Dendritic cell treated with granulocyte-macrophage colony-stimulating factor and Interleukin-4, amounts not matched to agents 40 ng/mL and 50 ng/mL, for 4 days (primary cell): ENCODE measurements at regions not wholly inside any gene's neighbourhood (a gene's known extent, or its start where the extent isn't known, plus 50 kb on each side); places are given as distances from the start of the nearest gene placed in this dataset.

ENCODE experiments used
- H3K27ac Mint-ChIP-seq: one replicate; pipeline ENCODE4 v1.8.0; 2022; ENCODE audit warnings: mild to moderate bottlenecking, mixed read lengths
- H3K27me3 Mint-ChIP-seq: one replicate; pipeline ENCODE4 v1.8.0; 2022; ENCODE audit warnings: mild to moderate bottlenecking, mixed read lengths
- H3K36me3 Mint-ChIP-seq: one replicate; pipeline ENCODE4 v1.8.0; 2022; ENCODE audit warnings: low read depth, mixed read lengths
- H3K4me1 Mint-ChIP-seq: one replicate; pipeline ENCODE4 v1.8.0; 2022; ENCODE audit warnings: low read depth, mixed read lengths
- H3K4me3 Mint-ChIP-seq: one replicate; pipeline ENCODE4 v1.8.0; 2022; ENCODE audit warnings: mild to moderate bottlenecking, moderate library complexity, mixed read lengths
- H3K9me3 Mint-ChIP-seq: one replicate; pipeline ENCODE4 v1.8.0; 2022; ENCODE audit warnings: mixed read lengths
- intact Hi-C: fragments of 100-400 bp; cut with micrococcal nuclease; formaldehyde crosslinking; loops from one replicate; pipeline ENCODE4 v1.15.0; 2022

DNA sequence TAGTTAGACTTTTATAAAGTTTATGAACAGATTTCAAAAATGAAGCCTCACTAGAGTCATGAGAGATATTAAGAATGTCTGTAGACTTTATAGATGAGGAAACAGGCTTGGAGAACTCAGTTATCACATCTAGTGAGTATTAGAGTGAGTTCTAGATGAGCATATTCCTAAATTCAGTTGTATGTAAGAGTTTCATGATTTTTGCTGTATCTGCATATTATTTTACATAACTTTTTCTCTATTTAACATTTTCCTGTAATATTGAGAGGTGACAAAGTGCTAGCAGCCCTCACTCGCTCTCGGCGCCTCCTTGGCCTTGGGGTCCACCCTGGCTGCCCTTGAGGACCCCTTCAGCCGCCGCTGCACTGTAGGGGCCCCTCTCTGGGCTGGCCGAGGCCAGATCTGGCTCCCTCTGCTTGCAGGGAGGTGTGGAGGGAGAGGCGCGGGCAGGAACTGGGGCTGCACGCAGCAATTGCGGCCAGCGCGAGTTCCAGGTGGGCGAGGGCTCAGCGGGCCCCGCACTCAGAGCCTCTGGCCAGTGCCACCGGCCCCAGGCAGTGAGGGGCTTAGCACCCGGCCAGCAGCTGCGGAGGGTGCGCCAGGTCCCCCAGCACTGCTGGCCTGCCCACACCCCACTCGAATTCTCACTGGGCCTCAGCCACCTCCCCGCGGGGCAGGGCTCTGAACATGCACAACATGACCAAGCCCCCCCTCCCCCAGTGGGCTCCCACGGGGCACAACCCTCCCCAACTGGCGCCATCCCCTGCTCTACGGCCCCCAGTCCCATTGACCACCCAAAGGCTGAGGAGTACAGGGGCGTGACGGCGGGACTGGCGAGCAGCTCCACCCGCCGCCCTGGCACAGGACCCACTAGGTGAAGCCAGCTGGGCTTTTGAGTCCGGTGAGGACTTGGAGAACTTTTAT lies 182.1 kb downstream of the TLE1 start:
- Mint-ChIP-seq H3K9me3 (peaks cover 10% of the 10 kb centered on the region), H3K27ac (no peak overlapping the region), H3K4me3 (no peak overlapping the region), H3K27me3 (peaks cover 4% of the 10 kb centered on the region), H3K36me3 (no peaks in the 10 kb centered on the region), H3K4me1 (peaks cover 9% of the 10 kb centered on the region)
- intact Hi-C loops, result no loop called here

DNA sequence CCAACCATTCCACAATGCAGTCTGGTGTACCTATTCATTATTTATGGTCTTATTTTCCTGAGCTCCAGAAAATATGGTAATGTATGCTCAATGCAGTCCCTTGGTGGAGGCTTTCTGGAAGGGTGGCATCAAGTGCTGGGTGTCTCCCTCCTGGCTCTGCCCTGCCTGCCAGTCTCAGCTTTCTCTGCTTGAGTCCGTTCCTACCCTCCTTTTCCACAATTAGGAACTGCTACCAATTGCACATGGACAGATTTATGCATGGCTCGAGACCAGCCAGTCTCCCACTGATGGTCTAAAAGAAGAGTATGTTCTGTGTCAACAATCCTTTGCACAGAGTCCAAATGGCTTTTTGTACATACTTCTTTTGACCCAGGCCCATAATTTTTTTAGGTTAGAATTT lies 189.8 kb downstream of the TLE1 start:
- Mint-ChIP-seq H3K4me1 (no peaks in the 10 kb centered on the region), H3K27ac (no peak overlapping the region), H3K36me3 (no peaks in the 10 kb centered on the region), H3K9me3 (no peaks in the 10 kb centered on the region), H3K27me3 (no peaks in the 10 kb centered on the region), H3K4me3 (no peak overlapping the region)
- intact Hi-C loops, result no loop called here

DNA sequence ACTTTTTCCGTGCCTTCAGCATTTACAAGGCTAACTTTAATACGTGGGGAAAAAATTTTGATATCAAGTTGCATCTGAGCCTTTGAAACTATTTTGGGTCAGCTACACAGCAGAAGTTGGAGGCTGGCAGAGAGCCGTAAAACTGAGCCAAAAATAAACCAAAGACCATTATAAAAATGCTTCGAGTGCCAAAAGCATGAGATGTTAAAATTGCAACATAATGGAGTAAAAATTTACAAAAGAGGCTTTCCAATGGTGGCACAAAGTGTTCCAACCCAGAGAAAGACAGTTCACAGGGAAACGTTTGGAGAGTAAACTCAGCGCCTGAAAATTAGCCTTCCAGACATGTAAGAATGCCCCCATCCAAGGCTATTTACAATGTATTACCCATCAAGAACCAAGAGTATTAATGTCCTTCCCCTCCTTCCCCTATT lies 190.3 kb downstream of the TLE1 start:
- Mint-ChIP-seq H3K36me3 (no peaks in the 10 kb centered on the region), H3K27ac (no peak overlapping the region), H3K4me3 (no peak overlapping the region), H3K4me1 (no peaks in the 10 kb centered on the region), H3K9me3 (no peaks in the 10 kb centered on the region), H3K27me3 (no peaks in the 10 kb centered on the region)
- intact Hi-C loops, result no loop called here

DNA sequence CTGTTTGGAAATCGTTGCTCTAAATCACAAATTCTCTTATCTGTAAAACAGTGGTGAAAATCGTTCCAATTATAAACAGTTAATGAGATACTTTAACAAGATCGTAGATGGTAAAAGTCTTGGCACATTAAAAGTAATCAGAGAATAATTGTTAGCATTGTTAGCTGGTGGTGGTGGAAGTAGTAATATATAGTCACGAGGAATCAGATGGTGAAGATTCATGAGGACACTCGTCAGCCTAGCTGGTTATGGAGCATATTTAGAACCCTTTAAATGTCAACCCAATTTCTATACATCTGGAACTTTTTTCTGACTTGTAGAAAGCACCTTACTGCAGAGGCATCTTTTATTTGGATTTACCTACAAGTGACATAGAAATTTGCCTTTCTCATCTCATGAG lies 190.8 kb downstream of the TLE1 start:
- no peaks in the 10 kb centered on the region for H3K27me3 Mint-ChIP-seq
- no peak overlapping the region for H3K4me3 Mint-ChIP-seq
- no peaks in the 10 kb centered on the region for H3K36me3 Mint-ChIP-seq
- intact Hi-C loops, result no loop called here
- no peaks in the 10 kb centered on the region for H3K4me1 Mint-ChIP-seq
- H3K27ac Mint-ChIP-seq, result no peak overlapping the region
- no peaks in the 10 kb centered on the region for H3K9me3 Mint-ChIP-seq

DNA sequence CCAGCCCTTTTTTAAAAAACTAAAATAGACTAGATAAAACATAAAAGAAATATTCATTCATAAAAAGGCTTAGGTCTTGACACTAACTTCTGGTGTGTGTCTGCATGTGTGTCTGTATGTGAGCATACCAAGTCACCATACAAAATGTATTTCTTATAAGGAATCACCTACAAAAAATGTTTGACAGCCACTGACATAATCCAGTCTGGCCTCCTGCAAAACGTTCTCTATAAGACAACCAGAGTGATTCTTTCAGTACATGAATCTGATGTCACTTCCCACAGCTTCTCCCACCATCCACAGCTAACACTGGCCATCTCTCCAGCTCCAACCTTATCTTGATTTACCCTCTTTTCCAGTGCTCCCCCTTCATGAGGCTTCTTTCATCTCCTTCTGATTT lies 192.3 kb downstream of the TLE1 start:
- no peak overlapping the region for H3K27ac Mint-ChIP-seq
- H3K27me3 Mint-ChIP-seq, result no peaks in the 10 kb centered on the region

DNA sequence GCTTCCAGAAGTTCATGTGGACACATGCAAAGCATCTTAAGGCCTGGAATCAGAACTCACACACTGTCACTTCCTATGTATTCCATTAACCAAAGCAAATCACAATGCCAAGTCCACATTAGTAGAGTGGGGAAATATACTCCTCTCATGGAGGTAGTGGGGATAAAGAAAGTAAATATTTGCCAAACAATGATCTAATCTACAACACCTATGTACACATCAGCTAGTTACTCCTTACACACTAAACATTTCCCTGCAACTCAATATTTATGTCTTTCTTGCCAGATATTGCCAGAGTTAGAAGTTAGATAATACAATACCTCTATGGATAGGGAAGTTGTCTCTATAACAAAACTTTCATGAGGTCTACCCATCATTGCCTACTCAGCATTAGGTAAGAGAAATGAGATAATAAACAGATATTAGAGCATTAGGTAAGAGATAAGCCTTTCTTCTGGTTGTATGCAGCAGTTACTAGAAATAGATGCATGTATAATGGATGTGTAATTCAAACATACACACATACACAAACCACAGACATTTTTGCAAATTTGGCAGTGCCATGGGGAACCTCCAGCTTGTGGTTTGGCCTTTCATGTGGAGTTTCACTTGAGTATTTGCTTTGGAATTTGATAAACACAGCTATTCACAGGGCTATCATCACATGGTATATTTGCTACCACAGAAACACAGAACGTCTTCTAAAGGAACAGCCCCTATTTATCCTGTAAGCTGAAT lies 196.5 kb downstream of the TLE1 start:
- H3K4me1 Mint-ChIP-seq, result no peaks in the 10 kb centered on the region
- no peak overlapping the region for H3K27ac Mint-ChIP-seq
- H3K36me3 Mint-ChIP-seq, result no peaks in the 10 kb centered on the region
- H3K27me3 Mint-ChIP-seq, result no peaks in the 10 kb centered on the region
- intact Hi-C loops, result no loop called here
- H3K4me3 Mint-ChIP-seq, result no peak overlapping the region
- no peaks in the 10 kb centered on the region for H3K9me3 Mint-ChIP-seq

More for the DNA sequence above, 192.3 kb downstream of the TLE1 start:
- Mint-ChIP-seq H3K4me3 (no peak overlapping the region), H3K4me1 (no peaks in the 10 kb centered on the region), H3K9me3 (no peaks in the 10 kb centered on the region), H3K36me3 (no peaks in the 10 kb centered on the region)
- intact Hi-C loops, result no loop called here

DNA sequence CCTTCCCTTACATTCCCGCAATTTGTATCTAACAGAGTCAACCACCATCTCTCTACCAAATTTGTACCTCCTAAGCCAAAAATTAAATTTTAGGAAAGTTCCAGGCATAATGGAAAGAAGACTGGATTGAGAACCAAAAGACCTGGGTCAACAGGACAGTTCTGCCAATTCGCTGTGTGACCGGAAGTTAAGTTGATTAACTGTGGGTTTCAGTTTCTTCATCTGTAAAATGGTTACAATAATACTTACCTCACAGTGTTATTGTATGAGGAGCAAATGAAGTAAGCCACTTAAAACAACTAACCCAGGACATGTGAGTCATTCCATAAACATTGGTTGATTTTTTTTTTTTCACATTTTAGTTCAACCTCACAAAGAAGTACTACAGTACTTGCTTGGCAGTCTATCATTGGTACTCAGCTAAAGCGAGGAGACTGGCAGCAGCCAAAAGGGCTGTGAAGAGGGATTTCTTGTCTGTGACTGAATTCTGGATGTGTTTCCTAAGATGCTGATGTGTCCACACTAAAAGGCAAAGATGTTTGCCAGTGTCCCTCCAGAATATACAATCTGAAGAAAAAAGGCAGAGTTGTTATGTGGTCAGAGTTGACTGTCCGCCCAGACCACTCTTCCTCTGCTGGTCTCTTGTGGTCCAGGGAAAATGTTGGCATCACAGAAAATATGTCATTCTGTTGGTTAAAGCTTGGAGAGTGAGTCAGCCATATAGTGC lies 198.6 kb downstream of the TLE1 start:
- Mint-ChIP-seq H3K4me3 (no peak overlapping the region), H3K9me3 (no peaks in the 10 kb centered on the region), H3K27ac (no peak overlapping the region), H3K27me3 (no peaks in the 10 kb centered on the region), H3K4me1 (no peaks in the 10 kb centered on the region), H3K36me3 (no peaks in the 10 kb centered on the region)
- intact Hi-C loops, result no loop called here

DNA sequence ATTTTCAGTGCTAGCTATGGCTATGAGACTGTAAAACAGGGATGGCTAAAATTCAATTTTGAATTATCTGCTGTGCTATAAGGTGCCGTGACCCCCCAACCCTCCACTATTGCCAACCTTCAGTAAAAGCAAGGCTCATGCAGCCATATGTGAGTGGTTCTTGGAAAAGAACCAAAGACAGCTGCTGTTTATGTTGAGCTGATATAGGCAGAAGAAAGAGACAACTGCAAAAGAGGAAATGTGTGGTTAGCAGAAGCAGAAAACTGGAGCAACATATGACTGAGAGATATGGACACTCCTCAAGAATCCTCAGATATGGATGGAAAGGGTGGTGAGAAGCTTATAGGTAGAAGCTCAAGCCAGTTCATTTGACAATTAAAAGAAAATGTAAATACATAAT lies 200.3 kb downstream of the TLE1 start:
- Mint-ChIP-seq H3K4me1 (no peaks in the 10 kb centered on the region), H3K27me3 (no peaks in the 10 kb centered on the region), H3K9me3 (no peaks in the 10 kb centered on the region), H3K27ac (no peak overlapping the region), H3K4me3 (no peak overlapping the region), H3K36me3 (no peaks in the 10 kb centered on the region)
- intact Hi-C loops, result no loop called here

DNA sequence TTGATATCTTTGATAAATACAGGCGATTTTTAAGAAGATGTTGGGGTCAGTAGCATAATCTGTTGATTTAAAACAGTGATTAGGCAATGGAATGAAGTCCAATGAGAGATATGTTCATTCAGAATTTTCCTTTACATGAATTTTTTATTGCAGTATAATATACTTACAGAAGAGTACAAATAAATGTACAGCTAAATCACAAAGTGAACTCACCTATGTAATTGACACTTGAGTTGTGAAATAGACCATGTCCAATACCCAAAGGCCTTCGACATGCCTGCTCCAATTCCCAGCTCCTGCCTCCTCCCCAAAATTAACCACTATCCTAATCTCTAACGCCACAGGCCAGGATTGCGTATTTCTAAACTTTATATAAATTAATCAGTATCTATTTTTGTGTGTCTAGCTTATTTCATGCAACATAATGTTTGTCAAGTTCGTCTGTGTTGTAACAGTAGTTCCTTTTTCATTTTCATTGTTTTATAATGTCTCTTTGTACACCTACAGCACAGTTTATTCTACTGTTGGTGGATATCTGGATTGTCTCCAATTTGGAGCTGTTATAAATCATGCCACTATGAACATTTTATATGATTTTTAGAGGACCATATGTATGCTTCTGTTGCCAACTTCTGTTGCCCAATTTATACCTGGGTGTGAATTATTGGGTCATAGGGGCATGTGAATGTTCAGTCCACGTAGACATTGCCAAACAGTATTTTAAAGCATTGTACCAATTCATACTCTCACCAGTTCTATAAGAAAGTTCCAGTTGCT lies 208.3 kb downstream of the TLE1 start:
- no peak overlapping the region for H3K4me3 Mint-ChIP-seq
- no peaks in the 10 kb centered on the region for H3K27me3 Mint-ChIP-seq
- no peaks in the 10 kb centered on the region for H3K36me3 Mint-ChIP-seq
- intact Hi-C loops, result no loop called here
- H3K4me1 Mint-ChIP-seq, result no peaks in the 10 kb centered on the region
- H3K27ac Mint-ChIP-seq, result no peak overlapping the region
- H3K9me3 Mint-ChIP-seq, result no peaks in the 10 kb centered on the region

DNA sequence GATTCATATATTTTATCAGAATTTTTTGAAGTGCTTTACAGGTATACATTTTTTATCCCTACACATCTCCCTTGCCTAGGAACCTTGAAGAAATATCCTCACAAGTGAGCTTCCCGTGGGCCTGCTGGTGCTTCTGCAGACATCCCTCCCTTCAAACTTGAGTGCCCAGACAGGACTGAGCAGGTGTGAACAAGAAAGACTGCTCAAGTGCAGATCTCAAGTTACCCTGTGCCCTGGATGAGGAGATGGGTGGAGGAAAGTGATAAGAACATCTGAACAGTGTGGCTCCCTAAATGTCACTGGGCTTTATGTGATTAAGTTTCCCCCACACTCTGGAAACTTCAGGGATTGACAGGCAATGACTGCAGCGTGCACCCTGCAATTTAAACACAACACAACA lies 209.8 kb downstream of the TLE1 start:
- Mint-ChIP-seq H3K27ac (no peak overlapping the region), H3K4me3 (no peak overlapping the region), H3K36me3 (no peaks in the 10 kb centered on the region), H3K4me1 (no peaks in the 10 kb centered on the region), H3K27me3 (no peaks in the 10 kb centered on the region), H3K9me3 (no peaks in the 10 kb centered on the region)
- intact Hi-C loops, result no loop called here

DNA sequence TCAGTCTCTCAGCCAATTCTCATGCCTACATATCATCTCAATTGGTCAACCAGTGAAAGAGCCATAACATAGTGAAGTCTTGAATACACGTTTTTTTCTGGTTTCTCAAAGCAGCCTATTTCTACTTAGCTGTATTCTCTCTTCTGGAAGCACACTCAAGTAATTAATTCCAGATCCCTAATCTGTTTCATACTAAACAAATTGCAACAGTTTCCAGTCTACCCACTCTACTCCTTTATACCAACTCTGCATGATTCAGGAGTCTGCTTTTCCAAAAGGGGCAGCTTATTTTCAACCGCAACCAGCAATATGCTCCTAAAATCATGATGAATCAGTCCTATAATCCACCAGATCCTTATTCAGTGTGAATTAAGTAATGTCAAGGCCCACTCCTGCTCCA lies 211.7 kb downstream of the TLE1 start:
- Mint-ChIP-seq H3K4me1 (no peaks in the 10 kb centered on the region), H3K4me3 (no peak overlapping the region), H3K27me3 (no peaks in the 10 kb centered on the region), H3K9me3 (no peaks in the 10 kb centered on the region), H3K27ac (no peak overlapping the region), H3K36me3 (no peaks in the 10 kb centered on the region)
- intact Hi-C loops, result no loop called here

DNA sequence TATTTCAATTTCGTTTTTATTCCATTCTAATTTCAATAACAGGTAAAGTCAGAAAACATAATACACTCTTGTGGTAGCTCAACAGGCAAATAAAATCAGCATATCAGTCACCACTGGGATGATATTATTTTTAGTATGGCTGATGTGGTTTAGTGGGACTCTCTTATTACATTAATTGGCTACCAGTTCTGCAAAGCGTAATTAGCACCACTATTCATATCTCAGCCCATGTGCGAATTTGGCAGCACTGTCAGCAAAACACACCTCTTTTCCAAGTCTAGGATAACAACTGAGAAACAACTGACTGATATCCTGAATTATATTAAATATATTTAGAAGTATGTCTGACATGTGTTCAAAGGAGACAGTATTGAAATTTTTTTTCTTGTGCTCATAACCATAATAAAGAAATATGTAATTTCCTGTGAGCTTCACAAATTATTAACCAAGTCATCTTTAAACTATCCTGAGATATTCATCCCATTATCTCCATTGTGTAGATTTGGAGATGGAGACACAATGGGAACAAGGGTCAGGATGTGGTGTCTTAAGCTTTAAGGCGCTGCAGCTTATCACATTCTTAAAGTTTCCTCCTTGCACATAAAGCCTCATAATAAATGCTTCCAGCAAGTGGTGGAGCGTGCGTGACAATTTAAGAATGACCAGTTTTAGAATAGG lies 212.4 kb downstream of the TLE1 start:
- no peak overlapping the region for H3K4me3 Mint-ChIP-seq
- H3K27ac Mint-ChIP-seq, result no peak overlapping the region
- H3K36me3 Mint-ChIP-seq, result no peaks in the 10 kb centered on the region
- intact Hi-C loops, result no loop called here
- no peaks in the 10 kb centered on the region for H3K4me1 Mint-ChIP-seq
- no peaks in the 10 kb centered on the region for H3K27me3 Mint-ChIP-seq
- no peaks in the 10 kb centered on the region for H3K9me3 Mint-ChIP-seq

DNA sequence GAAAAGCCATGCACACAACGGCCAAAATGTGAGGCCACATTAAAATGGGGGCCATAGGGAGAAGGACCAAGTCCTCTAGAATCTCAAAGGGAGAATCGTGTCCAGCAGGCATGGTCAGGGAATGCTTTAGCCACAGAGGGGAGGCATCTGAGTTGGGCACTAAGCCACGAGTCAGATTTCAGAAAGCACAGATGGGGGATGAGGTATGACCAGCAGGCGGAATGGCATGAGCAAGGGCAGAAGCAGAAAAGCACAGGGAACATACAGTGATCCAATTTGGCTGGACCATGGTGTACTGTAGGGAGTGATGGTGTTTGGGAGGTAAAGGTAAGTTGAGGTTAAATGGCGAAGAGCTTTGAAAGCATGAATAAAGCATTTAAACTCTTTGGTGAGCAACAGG lies 214.6 kb downstream of the TLE1 start:
- no peaks in the 10 kb centered on the region for H3K27me3 Mint-ChIP-seq
- no peaks in the 10 kb centered on the region for H3K9me3 Mint-ChIP-seq
- H3K4me3 Mint-ChIP-seq, result no peak overlapping the region
- intact Hi-C loops, result no loop called here
- no peak overlapping the region for H3K27ac Mint-ChIP-seq
- no peaks in the 10 kb centered on the region for H3K36me3 Mint-ChIP-seq
- H3K4me1 Mint-ChIP-seq, result no peaks in the 10 kb centered on the region
